Parathyroid adenoma (tissue), 2 donors: ENCODE measurements at regions not wholly inside any gene's neighbourhood (a gene's known extent, or its start where the extent isn't known, plus 50 kb on each side); places are given as distances from the start of the nearest gene placed in this dataset.

Source experiments
- H2AFZ ChIP-seq: fragments of 300-600 bp; sonication (generic); one replicate; pipeline ENCODE4 v1.7.0; 2017; ENCODE audit warnings: antibody characterized with exemption, mild to moderate bottlenecking
- H3K27ac ChIP-seq: fragments of 300-600 bp; sonication (generic); one replicate; pipeline ENCODE4 v1.7.0; 2017
- H3K27me3 ChIP-seq: fragments of 300-600 bp; sonication (generic); one replicate; pipeline ENCODE4 v1.7.0; 2017; ENCODE audit warnings: low read length; ENCODE audit not compliant: control insufficient read depth, insufficient read depth
- H3K36me3 ChIP-seq: fragments of 300-600 bp; sonication (generic); one replicate; pipeline ENCODE4 v1.7.0; 2017; ENCODE audit warnings: low read length; ENCODE audit not compliant: control insufficient read depth, insufficient read depth
- H3K4me1 ChIP-seq: fragments of 300-600 bp; sonication (generic); one replicate; pipeline ENCODE4 v1.7.0; 2017; ENCODE audit warnings: control low read depth
- H3K4me2 ChIP-seq: fragments of 300-600 bp; sonication (generic); one replicate; pipeline ENCODE4 v1.7.0; 2017; ENCODE audit warnings: low read length
- H3K4me3 ChIP-seq: fragments of 300-600 bp; sonication (generic); one replicate; pipeline ENCODE4 v1.7.0; 2017; ENCODE audit warnings: low read depth, low read length
- H3K79me2 ChIP-seq: fragments of 300-600 bp; sonication (generic); one replicate; pipeline ENCODE4 v1.7.0; 2017; ENCODE audit warnings: control low read depth
- H3K9ac ChIP-seq: fragments of 300-600 bp; sonication (generic); one replicate; pipeline ENCODE4 v1.7.0; 2017; ENCODE audit warnings: mild to moderate bottlenecking
- H3K9me3 ChIP-seq: fragments of 300-600 bp; sonication (generic); one replicate; pipeline ENCODE4 v1.7.0; 2017; ENCODE audit warnings: low read length; ENCODE audit not compliant: control insufficient read depth
- TF ChIP-seq, protein P1 (sequence below): fragments of 300-600 bp; sonication (generic); IDR thresholded peaks from one replicate; pipeline ENCODE4 v1.7.0; 2017; ENCODE audit warnings: antibody characterized with exemption, mild to moderate bottlenecking
- donor health status: primary hyperparathyroidism.

- TF ChIP-seq, protein P1, sequence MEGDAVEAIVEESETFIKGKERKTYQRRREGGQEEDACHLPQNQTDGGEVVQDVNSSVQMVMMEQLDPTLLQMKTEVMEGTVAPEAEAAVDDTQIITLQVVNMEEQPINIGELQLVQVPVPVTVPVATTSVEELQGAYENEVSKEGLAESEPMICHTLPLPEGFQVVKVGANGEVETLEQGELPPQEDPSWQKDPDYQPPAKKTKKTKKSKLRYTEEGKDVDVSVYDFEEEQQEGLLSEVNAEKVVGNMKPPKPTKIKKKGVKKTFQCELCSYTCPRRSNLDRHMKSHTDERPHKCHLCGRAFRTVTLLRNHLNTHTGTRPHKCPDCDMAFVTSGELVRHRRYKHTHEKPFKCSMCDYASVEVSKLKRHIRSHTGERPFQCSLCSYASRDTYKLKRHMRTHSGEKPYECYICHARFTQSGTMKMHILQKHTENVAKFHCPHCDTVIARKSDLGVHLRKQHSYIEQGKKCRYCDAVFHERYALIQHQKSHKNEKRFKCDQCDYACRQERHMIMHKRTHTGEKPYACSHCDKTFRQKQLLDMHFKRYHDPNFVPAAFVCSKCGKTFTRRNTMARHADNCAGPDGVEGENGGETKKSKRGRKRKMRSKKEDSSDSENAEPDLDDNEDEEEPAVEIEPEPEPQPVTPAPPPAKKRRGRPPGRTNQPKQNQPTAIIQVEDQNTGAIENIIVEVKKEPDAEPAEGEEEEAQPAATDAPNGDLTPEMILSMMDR: no peak
Observed at GRCh38 chr15:59936741-59937140, 67.4 kb upstream of the FOXB1 start.

GRCh38 chr15:59933607-59934006 lies 70.5 kb upstream of the FOXB1 start:
- Histone ChIP-seq H3K4me3 (no peak overlapping the region), H3K9ac (no peak overlapping the region), H3K4me1 (no peaks in the 10 kb centered on the region), H2AFZ (no peak overlapping the region), H3K4me2 (no peak overlapping the region), H3K27ac (no peak overlapping the region), H3K36me3 (no peaks in the 10 kb centered on the region), H3K79me2 (no peaks in the 10 kb centered on the region), H3K27me3 (no peaks in the 10 kb centered on the region), H3K9me3 (no peaks in the 10 kb centered on the region)
- TF ChIP-seq, protein P1: no peak

More at GRCh38 chr15:59936741-59937140, 67.4 kb upstream of the FOXB1 start:
- no peak overlapping the region for H2AFZ ChIP-seq
- H3K79me2 ChIP-seq: no peaks in the 10 kb centered on the region
- no peak overlapping the region for H3K9ac ChIP-seq
- H3K36me3 ChIP-seq: no peaks in the 10 kb centered on the region
- no peak overlapping the region for H3K27ac ChIP-seq
- no peak overlapping the region for H3K4me2 ChIP-seq
- H3K9me3 ChIP-seq: no peaks in the 10 kb centered on the region
- no peaks in the 10 kb centered on the region for H3K4me1 ChIP-seq
- H3K4me3 ChIP-seq: no peak overlapping the region
- H3K27me3 ChIP-seq: no peaks in the 10 kb centered on the region

DNA sequence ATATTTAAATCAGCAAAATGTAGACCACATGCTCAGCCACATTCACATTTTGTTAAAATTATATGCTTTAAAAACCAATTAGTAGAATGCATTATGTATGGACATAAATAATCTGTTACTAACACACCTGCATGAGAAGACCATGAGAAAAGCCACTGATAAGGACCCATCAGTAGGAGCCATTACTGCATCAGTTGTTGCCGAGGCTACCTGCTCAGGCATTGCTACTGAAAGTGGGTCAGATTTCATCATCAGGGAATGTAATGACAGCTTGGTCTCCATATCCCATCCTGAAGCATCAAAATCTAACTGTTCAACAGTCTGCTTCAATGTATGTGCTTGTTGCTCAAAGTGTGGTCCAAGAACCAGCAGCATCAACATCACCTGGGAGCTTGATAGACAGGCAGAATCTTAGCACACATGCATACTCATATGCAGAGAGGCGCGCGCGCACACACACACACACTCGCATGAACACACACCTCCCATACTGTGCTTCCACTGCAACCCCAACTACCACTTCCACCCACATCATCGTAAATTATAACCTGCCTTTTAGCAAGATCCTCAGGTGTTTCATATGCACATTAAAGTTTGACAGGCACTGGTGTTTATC lies 72.4 kb upstream of the FOXB1 start:
- H3K27ac ChIP-seq: no peak overlapping the region
- TF ChIP-seq, protein P1: no peak
- no peak overlapping the region for H3K4me3 ChIP-seq
- no peaks in the 10 kb centered on the region for H3K36me3 ChIP-seq
- no peaks in the 10 kb centered on the region for H3K4me1 ChIP-seq
- no peak overlapping the region for H2AFZ ChIP-seq
- H3K9me3 ChIP-seq: no peaks in the 10 kb centered on the region
- no peak overlapping the region for H3K9ac ChIP-seq
- H3K4me2 ChIP-seq: no peak overlapping the region
- H3K79me2 ChIP-seq: no peaks in the 10 kb centered on the region
- no peaks in the 10 kb centered on the region for H3K27me3 ChIP-seq

- H3K9ac ChIP-seq: no peak overlapping the region
- no peak overlapping the region for H2AFZ ChIP-seq
- H3K36me3 ChIP-seq: no peaks in the 10 kb centered on the region
- no peak overlapping the region for H3K27ac ChIP-seq
- H3K4me2 ChIP-seq: no peak overlapping the region
- TF ChIP-seq, protein P1: no peak
- H3K9me3 ChIP-seq: no peaks in the 10 kb centered on the region
- H3K4me1 ChIP-seq: no peaks in the 10 kb centered on the region
- no peaks in the 10 kb centered on the region for H3K79me2 ChIP-seq
- H3K4me3 ChIP-seq: no peak overlapping the region
- H3K27me3 ChIP-seq: no peaks in the 10 kb centered on the region
Observed at GRCh38 chr15:59924812-59925522, 79.1 kb upstream of the FOXB1 start.

DNA sequence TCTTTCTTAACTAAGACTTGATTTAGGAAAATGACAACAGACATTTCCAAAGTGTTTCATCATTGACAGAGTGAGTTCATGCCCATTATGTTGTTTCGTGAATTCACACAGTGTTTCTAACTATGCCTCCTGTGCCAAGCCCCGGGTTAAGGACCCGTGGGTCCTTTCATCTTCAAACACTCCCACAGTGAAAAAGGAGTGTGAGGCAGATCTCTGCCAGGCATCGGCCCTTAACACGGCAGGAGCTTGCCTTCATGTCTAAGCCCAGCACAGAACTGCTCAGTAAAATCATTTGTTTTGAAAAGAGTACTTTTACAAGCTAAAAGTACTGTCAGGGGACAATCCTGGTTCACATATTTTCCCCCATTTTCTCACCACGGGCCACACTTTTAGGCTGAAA lies 80.0 kb upstream of the FOXB1 start:
- Histone ChIP-seq H3K27me3 (no peaks in the 10 kb centered on the region), H3K4me1 (no peaks in the 10 kb centered on the region), H3K79me2 (no peaks in the 10 kb centered on the region)

More for the DNA sequence above, 80.0 kb upstream of the FOXB1 start:
- Histone ChIP-seq H2AFZ (no peak overlapping the region), H3K36me3 (no peaks in the 10 kb centered on the region), H3K9ac (no peak overlapping the region), H3K4me3 (no peak overlapping the region), H3K27ac (no peak overlapping the region), H3K4me2 (no peak overlapping the region), H3K9me3 (no peaks in the 10 kb centered on the region)
- TF ChIP-seq, protein P1: no peak
